ENCODE measurements at regions not wholly inside any gene's neighbourhood (a gene's known extent, or its start where the extent isn't known, plus 50 kb on each side); places are given as distances from the start of the nearest gene placed in this dataset.

DNA sequence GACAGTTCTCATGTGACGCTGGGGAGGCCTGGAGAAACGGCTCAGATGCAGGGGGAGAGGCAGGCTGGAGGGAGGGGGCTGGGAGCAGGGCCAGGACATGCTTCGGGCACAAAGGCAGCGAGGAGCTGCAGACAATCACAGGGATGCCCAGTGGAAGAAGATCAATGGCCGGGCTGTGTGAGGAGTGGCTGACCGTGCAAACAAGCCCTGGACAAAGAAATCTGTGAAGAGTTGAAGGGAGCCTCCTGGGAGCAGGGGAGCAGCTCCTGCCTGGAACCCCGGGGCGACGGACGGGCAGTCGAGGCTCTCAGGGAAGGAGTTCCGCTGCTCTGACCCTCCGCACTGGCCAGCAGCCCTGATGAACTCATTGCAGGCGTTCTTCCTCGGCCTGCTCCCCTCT is 126.7 kb upstream of the B3GAT1 start:
- H3K9ac ChIP-seq (ENCODE audit: insufficient read depth in 1 of 2, low read depth in 2 of 2, low read length in 2 of 2) = no peak overlapping the region
- no peak overlapping the region for H3K4me3 ChIP-seq
- intact Hi-C loops (cut with micrococcal nuclease) = no loop called here
- no peak for DNase-seq (ENCODE audit: extremely low read depth in 1 of 4, low spot score in 3 of 4)
- H3K9me3 ChIP-seq (replicated peaks; ENCODE audit: control insufficient read depth, insufficient read depth, low read depth, low read length) = no peaks in the 10 kb centered on the region
- ChIA-PET CTCF (ENCODE audit: low intra/inter-chr PET ratio) (no interaction called here), POLR2A (interaction anchor here (0.6 to 1.0 kb wide), 2 partner anchors 10 to 186 kb away, joined by 3 to 6 read pairs; no protein-coding TSS in a partner anchor)
- WGBS (ENCODE audit: insufficient coverage, low coverage, missing lambda C conversion rate) = 2% methylated on average over 15 of the region's 15 CpGs
- no peaks in the 10 kb centered on the region for H3K79me2 ChIP-seq (ENCODE audit: control insufficient read depth, insufficient read depth, low read length)
- no peaks in the 10 kb centered on the region for H3K4me1 ChIP-seq (replicated peaks in 1 of 2; ENCODE audit: control insufficient read depth in 2 of 2, insufficient read depth in 2 of 2, low read length in 2 of 2)
- H3K27ac ChIP-seq (ENCODE audit: extremely low read depth, low read depth, low read length) = no peak overlapping the region
- no peak overlapping the region for H2AFZ ChIP-seq (ENCODE audit: low read depth, low read length)
- in situ Hi-C loops (cut with MboI) = no loop called here
- 0 out of 2 replicates have a peak, but pooled peaks cover 4% of the 10 kb centered on the region for H4K20me1 ChIP-seq (replicated peaks; ENCODE audit: control insufficient read depth, insufficient read depth, low read length)
- TF ChIP-seq FOS (IDR thresholded peaks at IDR 0.05; ENCODE audit: extremely low read depth, insufficient read length) (no peak), MEIS2 (IDR thresholded peaks at IDR 0.05; ENCODE audit: partially characterized antibody) (no peak)
- no peaks in the 10 kb centered on the region for H3K9me1 ChIP-seq (ENCODE audit: control insufficient read depth, insufficient read depth, low read length)
- FAIRE-seq = no peak
- ATAC-seq = no peak
- no TSS peak for BruUV-seq (replicated peaks)
- H3K27me3 ChIP-seq (ENCODE audit: control insufficient read depth in 2 of 2, insufficient read depth in 2 of 2, low read length in 2 of 2) = peaks cover 8 to 55% of the 10 kb centered on the region in 2 experiments; a peak in 3 of 5 replicates
- no peaks in the 10 kb centered on the region for H3K36me3 ChIP-seq (ENCODE audit: control insufficient read depth, insufficient read depth, low read length)
- no peak overlapping the region for H3K4me2 ChIP-seq (ENCODE audit: insufficient read depth, low read length)

DNA sequence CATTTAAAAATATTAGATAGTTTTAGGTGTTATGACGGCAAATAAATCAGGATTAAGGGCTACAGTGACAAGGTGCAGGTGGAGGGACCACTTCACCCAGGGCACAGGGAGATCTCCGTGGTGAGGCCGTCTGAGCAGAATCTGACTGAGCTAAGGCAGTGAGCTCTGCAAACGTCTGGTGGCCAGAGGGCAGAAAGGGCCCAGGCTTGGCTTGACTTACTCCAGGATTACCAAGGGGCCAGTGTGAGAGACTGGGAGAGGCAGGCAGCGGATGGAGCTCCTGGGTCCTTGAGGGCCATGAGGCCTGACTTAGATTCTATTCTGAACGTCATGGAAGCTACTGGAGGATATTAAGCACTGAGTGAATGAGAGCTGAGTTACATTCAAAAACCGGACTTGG is 125.9 kb upstream of the B3GAT1 start:
- Histone ChIP-seq H3K27ac (ENCODE audit: extremely low read depth, low read depth, low read length) (no peak overlapping the region), H3K9ac (ENCODE audit: insufficient read depth in 1 of 2, low read depth in 2 of 2, low read length in 2 of 2) (no peak overlapping the region), H3K9me1 (ENCODE audit: control insufficient read depth, insufficient read depth, low read length) (no peaks in the 10 kb centered on the region), H2AFZ (ENCODE audit: low read depth, low read length) (no peak overlapping the region), H3K79me2 (ENCODE audit: control insufficient read depth, insufficient read depth, low read length) (no peaks in the 10 kb centered on the region), H3K4me2 (ENCODE audit: insufficient read depth, low read length) (no peak overlapping the region), H3K9me3 (replicated peaks; ENCODE audit: control insufficient read depth, insufficient read depth, low read depth, low read length) (no peaks in the 10 kb centered on the region), H3K4me3 (no peak overlapping the region), H3K27me3 (ENCODE audit: control insufficient read depth in 2 of 2, insufficient read depth in 2 of 2, low read length in 2 of 2) (peaks cover 8 to 56% of the 10 kb centered on the region in 2 experiments; a peak in 3 of 5 replicates), H3K4me1 (replicated peaks in 1 of 2; ENCODE audit: control insufficient read depth in 2 of 2, insufficient read depth in 2 of 2, low read length in 2 of 2) (no peaks in the 10 kb centered on the region), H4K20me1 (replicated peaks; ENCODE audit: control insufficient read depth, insufficient read depth, low read length) (0 out of 2 replicates have a peak, but pooled peaks cover 4% of the 10 kb centered on the region), H3K36me3 (ENCODE audit: control insufficient read depth, insufficient read depth, low read length) (no peaks in the 10 kb centered on the region)
- ATAC-seq (no peak), DNase-seq (ENCODE audit: extremely low read depth in 1 of 4, low spot score in 3 of 4) (no peak), FAIRE-seq (no peak)
- CTCF ChIA-PET (ENCODE audit: low intra/inter-chr PET ratio) = no interaction called here
- intact Hi-C loops (cut with micrococcal nuclease) = no loop called here
- in situ Hi-C loops (cut with MboI) = no loop called here
- no TSS peak for BruUV-seq (replicated peaks)
- POLR2A ChIA-PET = interaction anchor here (1.2 kb wide), 1 partner anchor 15 kb away, joined by 3 read pairs; no protein-coding TSS in a partner anchor
- 2% methylated on average over 7 of the region's 7 CpGs for WGBS (ENCODE audit: insufficient coverage, low coverage, missing lambda C conversion rate)
- TF ChIP-seq, protein P1, sequence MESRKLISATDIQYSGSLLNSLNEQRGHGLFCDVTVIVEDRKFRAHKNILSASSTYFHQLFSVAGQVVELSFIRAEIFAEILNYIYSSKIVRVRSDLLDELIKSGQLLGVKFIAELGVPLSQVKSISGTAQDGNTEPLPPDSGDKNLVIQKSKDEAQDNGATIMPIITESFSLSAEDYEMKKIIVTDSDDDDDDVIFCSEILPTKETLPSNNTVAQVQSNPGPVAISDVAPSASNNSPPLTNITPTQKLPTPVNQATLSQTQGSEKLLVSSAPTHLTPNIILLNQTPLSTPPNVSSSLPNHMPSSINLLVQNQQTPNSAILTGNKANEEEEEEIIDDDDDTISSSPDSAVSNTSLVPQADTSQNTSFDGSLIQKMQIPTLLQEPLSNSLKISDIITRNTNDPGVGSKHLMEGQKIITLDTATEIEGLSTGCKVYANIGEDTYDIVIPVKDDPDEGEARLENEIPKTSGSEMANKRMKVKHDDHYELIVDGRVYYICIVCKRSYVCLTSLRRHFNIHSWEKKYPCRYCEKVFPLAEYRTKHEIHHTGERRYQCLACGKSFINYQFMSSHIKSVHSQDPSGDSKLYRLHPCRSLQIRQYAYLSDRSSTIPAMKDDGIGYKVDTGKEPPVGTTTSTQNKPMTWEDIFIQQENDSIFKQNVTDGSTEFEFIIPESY (CRISPR knock-in tag; IDR thresholded peaks at IDR 0.05) = no peak
- TF ChIP-seq, protein P2, sequence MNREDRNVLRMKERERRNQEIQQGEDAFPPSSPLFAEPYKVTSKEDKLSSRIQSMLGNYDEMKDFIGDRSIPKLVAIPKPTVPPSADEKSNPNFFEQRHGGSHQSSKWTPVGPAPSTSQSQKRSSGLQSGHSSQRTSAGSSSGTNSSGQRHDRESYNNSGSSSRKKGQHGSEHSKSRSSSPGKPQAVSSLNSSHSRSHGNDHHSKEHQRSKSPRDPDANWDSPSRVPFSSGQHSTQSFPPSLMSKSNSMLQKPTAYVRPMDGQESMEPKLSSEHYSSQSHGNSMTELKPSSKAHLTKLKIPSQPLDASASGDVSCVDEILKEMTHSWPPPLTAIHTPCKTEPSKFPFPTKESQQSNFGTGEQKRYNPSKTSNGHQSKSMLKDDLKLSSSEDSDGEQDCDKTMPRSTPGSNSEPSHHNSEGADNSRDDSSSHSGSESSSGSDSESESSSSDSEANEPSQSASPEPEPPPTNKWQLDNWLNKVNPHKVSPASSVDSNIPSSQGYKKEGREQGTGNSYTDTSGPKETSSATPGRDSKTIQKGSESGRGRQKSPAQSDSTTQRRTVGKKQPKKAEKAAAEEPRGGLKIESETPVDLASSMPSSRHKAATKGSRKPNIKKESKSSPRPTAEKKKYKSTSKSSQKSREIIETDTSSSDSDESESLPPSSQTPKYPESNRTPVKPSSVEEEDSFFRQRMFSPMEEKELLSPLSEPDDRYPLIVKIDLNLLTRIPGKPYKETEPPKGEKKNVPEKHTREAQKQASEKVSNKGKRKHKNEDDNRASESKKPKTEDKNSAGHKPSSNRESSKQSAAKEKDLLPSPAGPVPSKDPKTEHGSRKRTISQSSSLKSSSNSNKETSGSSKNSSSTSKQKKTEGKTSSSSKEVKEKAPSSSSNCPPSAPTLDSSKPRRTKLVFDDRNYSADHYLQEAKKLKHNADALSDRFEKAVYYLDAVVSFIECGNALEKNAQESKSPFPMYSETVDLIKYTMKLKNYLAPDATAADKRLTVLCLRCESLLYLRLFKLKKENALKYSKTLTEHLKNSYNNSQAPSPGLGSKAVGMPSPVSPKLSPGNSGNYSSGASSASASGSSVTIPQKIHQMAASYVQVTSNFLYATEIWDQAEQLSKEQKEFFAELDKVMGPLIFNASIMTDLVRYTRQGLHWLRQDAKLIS (CRISPR knock-in tag; IDR thresholded peaks at IDR 0.05) = no peak
- TF ChIP-seq, protein P3, sequence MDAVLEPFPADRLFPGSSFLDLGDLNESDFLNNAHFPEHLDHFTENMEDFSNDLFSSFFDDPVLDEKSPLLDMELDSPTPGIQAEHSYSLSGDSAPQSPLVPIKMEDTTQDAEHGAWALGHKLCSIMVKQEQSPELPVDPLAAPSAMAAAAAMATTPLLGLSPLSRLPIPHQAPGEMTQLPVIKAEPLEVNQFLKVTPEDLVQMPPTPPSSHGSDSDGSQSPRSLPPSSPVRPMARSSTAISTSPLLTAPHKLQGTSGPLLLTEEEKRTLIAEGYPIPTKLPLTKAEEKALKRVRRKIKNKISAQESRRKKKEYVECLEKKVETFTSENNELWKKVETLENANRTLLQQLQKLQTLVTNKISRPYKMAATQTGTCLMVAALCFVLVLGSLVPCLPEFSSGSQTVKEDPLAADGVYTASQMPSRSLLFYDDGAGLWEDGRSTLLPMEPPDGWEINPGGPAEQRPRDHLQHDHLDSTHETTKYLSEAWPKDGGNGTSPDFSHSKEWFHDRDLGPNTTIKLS (IDR thresholded peaks at IDR 0.05; ENCODE audit: borderline replicate concordance, low read depth) = no peak
- TF ChIP-seq ZNF232 (CRISPR knock-in tag; IDR thresholded peaks at IDR 0.05) (no peak), PRMT5 (CRISPR knock-in tag; IDR thresholded peaks at IDR 0.05) (no peak), IFI16 (CRISPR knock-in tag; IDR thresholded peaks at IDR 0.05) (no peak), SPI1 (IDR thresholded peaks at IDR 0.05; ENCODE audit: borderline replicate concordance, low read depth, low read length) (no peak)
